Neural cell (in vitro differentiated cells): ENCODE measurements at regions not wholly inside any gene's neighbourhood (a gene's known extent, or its start where the extent isn't known, plus 50 kb on each side); places are given as distances from the start of the nearest gene placed in this dataset.

Source experiments
- H2AFZ ChIP-seq: fragments of 200-600, 300-800 bp; sonication (generic), shearing (Covaris generic); 2 replicates; pipeline ENCODE4 v1.6.0; 2014; ENCODE audit warnings: low read depth, mild to moderate bottlenecking, antibody characterized with exemption, low read length, moderate library complexity
- H3F3A ChIP-seq: fragments of 200-600 bp; shearing (Covaris generic); 2 replicates; pipeline ENCODE4 v1.6.1; 2016; ENCODE audit warnings: mild to moderate bottlenecking, moderate library complexity, mixed read lengths, antibody characterized with exemption, low read length; ENCODE audit not compliant: insufficient read depth, poor library complexity, severe bottlenecking
- H3K27ac ChIP-seq: fragments of 200-600, 300-800 bp; sonication (generic), shearing (Covaris generic); 2 replicates; pipeline ENCODE4 v1.5.1; 2014; ENCODE audit warnings: mild to moderate bottlenecking, low read length, moderate library complexity
- H3K27me3 ChIP-seq: fragments of 300-800, 200-600 bp; sonication (generic), shearing (Covaris generic); 2 replicates; pipeline ENCODE4 v1.6.0; 2014; ENCODE audit warnings: mild to moderate bottlenecking, low read depth, low read length, moderate library complexity; ENCODE audit not compliant: insufficient read depth
- H3K36me3 ChIP-seq: fragments of 300-800, 200-600 bp; sonication (generic), shearing (Covaris generic); 2 replicates; pipeline ENCODE4 v1.5.1; 2014; ENCODE audit warnings: mild to moderate bottlenecking, antibody characterized with exemption, low read length, moderate library complexity; ENCODE audit not compliant: insufficient read depth
- H3K4me2 ChIP-seq: fragments of 300-800, 200-600 bp; sonication (generic), shearing (Covaris generic); 2 replicates; pipeline ENCODE4 v1.6.0; 2014; ENCODE audit warnings: mild to moderate bottlenecking, low read length
- H3K4me3 ChIP-seq: fragments of 300-800, 200-600 bp; sonication (generic), shearing (Covaris generic); 2 replicates; pipeline ENCODE4 v1.5.1; 2014; ENCODE audit warnings: mild to moderate bottlenecking, low read length, moderate library complexity
- H3K79me2 ChIP-seq: fragments of 200-600 bp; shearing (Covaris generic); replicated peaks from 2 replicates; pipeline ENCODE4 v1.6.0; 2014; ENCODE audit warnings: mild to moderate bottlenecking, low read length, moderate library complexity; ENCODE audit not compliant: insufficient read depth
- H3K9ac ChIP-seq: fragments of 300-800, 200-600 bp; sonication (generic), shearing (Covaris generic); 2 replicates; pipeline ENCODE4 v1.6.1; 2016; ENCODE audit warnings: mild to moderate bottlenecking, low read length, mixed read lengths
- H3K9me2 ChIP-seq: fragments of 200-600 bp; shearing (Covaris generic); 2 replicates; pipeline ENCODE4 v1.6.1; 2016; ENCODE audit warnings: mild to moderate bottlenecking, low read length, mixed read lengths; ENCODE audit not compliant: insufficient read depth
- H3K9me3 ChIP-seq: fragments of 200-600, 300-800 bp; sonication (generic), shearing (Covaris generic); 2 replicates; pipeline ENCODE4 v1.6.1; 2016; ENCODE audit warnings: mild to moderate bottlenecking, mixed run types, low read length, moderate library complexity, mixed read lengths
- H4K20me1 ChIP-seq: fragments of 200-600 bp; shearing (Covaris generic); 2 replicates; pipeline ENCODE4 v1.6.1; 2016; ENCODE audit warnings: mild to moderate bottlenecking, mixed run types; ENCODE audit not compliant: insufficient read depth
- EP300 ChIP-seq: fragments of 450-650 bp; conservative IDR thresholded peaks from 2 replicates; pipeline ENCODE4 v1.6.1; 2014; ENCODE audit warnings: antibody characterized with exemption, mild to moderate bottlenecking, moderate library complexity; ENCODE audit not compliant: poor library complexity, severe bottlenecking
- EZH2 ChIP-seq: fragments of 200-600, 300-800 bp; shearing (Covaris generic), sonication (generic); IDR thresholded peaks from 2 replicates; pipeline ENCODE4 v1.6.1; 2014; ENCODE audit warnings: antibody characterized with exemption, low read length, borderline replicate concordance, mild to moderate bottlenecking; ENCODE audit not compliant: insufficient read depth, poor library complexity, severe bottlenecking
- MXI1 ChIP-seq: fragments of 450-650 bp; conservative IDR thresholded peaks from 2 replicates; pipeline ENCODE4 v1.6.1; 2014; ENCODE audit warnings: antibody characterized with exemption, mild to moderate bottlenecking; ENCODE audit not compliant: poor library complexity, severe bottlenecking
- POLR2AphosphoS5 ChIP-seq: IDR thresholded peaks from 2 replicates; pipeline ENCODE4 v1.6.1; 2012
- RAD21 ChIP-seq: fragments of 450-650 bp; conservative IDR thresholded peaks from 2 replicates; pipeline ENCODE4 v1.6.1; 2014; ENCODE audit warnings: antibody characterized with exemption, mild to moderate bottlenecking, moderate library complexity
- SMC3 ChIP-seq: fragments of 450-650 bp; conservative IDR thresholded peaks from 2 replicates; pipeline ENCODE4 v1.6.1; 2014; ENCODE audit warnings: antibody characterized with exemption, mild to moderate bottlenecking, moderate library complexity; ENCODE audit not compliant: poor library complexity
- TAF1 ChIP-seq: IDR thresholded peaks from 2 replicates; pipeline ENCODE4 v1.6.1; 2012; ENCODE audit warnings: low read depth
- TF ChIP-seq, protein P1 (sequence below): fragments of 450-650 bp; IDR thresholded peaks from 2 replicates; pipeline ENCODE4 v1.5.1; 2014; ENCODE audit warnings: antibody characterized with exemption, mild to moderate bottlenecking, moderate library complexity; ENCODE audit not compliant: poor library complexity, severe bottlenecking
- TF ChIP-seq, protein P2 (sequence below): IDR thresholded peaks from 2 replicates; pipeline ENCODE4 v1.6.1; 2012; ENCODE audit warnings: borderline replicate concordance

DNA sequence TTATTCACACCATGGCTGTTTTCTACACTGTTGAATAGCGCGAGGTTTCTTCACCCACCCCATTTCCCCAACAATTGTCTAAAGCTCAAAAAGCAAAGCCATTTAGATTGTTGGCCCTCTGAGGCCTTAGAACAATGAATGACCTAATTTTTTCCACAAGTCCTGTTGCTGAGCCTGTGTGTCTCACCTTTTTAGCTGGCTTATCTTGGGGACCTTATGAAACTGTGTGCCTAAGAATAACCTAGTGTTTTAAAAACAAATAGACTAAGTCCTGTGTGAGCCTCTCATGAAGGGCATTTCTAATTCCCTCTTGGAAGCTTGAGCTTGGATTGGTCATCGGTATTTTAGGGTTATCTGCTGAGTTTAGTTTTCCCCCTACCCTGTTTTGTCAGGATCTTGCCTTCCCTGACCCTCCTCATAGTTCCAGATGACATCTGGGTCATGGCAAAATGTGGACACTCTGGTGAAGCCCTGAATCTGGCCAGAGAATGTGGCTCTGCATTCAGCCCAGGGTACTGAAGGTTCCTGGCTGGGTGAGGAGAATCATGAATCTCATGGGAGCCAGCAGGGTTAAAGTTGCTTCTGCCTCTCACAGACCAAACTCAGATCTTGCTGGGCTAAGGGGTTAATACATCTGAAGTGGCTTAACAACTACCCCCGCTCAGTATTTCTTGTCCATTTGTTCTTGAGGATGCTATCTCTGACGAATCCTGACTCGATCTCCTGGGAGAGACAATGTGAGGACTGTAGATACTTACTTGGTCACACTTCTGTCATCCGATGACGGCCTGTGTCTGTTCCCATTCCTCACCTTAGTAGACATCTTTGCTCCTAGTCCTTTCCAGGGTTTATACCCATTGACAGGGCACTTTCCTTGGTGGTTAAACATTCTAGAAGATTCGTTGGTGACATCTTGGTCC, 104.2 kb upstream of the MAP4K3 start:
- Histone ChIP-seq H4K20me1 (no peaks in the 10 kb centered on the region), H3K9ac (no peak overlapping the region), H3K36me3 (no peaks in the 10 kb centered on the region), H3K79me2 (no peaks in the 10 kb centered on the region), H3K27ac (no peak overlapping the region), H3K27me3 (no peaks in the 10 kb centered on the region), H2AFZ (no peak overlapping the region), H3K4me3 (no peak overlapping the region), H3F3A (no peaks in the 10 kb centered on the region), H3K9me3 (peaks cover 5% of the 10 kb centered on the region), H3K9me2 (no peaks in the 10 kb centered on the region), H3K4me2 (no peak overlapping the region)
- TF ChIP-seq, protein P1, sequence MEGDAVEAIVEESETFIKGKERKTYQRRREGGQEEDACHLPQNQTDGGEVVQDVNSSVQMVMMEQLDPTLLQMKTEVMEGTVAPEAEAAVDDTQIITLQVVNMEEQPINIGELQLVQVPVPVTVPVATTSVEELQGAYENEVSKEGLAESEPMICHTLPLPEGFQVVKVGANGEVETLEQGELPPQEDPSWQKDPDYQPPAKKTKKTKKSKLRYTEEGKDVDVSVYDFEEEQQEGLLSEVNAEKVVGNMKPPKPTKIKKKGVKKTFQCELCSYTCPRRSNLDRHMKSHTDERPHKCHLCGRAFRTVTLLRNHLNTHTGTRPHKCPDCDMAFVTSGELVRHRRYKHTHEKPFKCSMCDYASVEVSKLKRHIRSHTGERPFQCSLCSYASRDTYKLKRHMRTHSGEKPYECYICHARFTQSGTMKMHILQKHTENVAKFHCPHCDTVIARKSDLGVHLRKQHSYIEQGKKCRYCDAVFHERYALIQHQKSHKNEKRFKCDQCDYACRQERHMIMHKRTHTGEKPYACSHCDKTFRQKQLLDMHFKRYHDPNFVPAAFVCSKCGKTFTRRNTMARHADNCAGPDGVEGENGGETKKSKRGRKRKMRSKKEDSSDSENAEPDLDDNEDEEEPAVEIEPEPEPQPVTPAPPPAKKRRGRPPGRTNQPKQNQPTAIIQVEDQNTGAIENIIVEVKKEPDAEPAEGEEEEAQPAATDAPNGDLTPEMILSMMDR, result no peak
- no peak for TF ChIP-seq TAF1
- TF ChIP-seq, protein P2, sequence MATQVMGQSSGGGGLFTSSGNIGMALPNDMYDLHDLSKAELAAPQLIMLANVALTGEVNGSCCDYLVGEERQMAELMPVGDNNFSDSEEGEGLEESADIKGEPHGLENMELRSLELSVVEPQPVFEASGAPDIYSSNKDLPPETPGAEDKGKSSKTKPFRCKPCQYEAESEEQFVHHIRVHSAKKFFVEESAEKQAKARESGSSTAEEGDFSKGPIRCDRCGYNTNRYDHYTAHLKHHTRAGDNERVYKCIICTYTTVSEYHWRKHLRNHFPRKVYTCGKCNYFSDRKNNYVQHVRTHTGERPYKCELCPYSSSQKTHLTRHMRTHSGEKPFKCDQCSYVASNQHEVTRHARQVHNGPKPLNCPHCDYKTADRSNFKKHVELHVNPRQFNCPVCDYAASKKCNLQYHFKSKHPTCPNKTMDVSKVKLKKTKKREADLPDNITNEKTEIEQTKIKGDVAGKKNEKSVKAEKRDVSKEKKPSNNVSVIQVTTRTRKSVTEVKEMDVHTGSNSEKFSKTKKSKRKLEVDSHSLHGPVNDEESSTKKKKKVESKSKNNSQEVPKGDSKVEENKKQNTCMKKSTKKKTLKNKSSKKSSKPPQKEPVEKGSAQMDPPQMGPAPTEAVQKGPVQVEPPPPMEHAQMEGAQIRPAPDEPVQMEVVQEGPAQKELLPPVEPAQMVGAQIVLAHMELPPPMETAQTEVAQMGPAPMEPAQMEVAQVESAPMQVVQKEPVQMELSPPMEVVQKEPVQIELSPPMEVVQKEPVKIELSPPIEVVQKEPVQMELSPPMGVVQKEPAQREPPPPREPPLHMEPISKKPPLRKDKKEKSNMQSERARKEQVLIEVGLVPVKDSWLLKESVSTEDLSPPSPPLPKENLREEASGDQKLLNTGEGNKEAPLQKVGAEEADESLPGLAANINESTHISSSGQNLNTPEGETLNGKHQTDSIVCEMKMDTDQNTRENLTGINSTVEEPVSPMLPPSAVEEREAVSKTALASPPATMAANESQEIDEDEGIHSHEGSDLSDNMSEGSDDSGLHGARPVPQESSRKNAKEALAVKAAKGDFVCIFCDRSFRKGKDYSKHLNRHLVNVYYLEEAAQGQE, result no peak
- TF ChIP-seq RAD21, result no peak
- no peak for TF ChIP-seq SMC3
- no peak for TF ChIP-seq MXI1
- no peak for TF ChIP-seq POLR2AphosphoS5
- TF ChIP-seq EP300, result no peak
- no peak for TF ChIP-seq EZH2

DNA sequence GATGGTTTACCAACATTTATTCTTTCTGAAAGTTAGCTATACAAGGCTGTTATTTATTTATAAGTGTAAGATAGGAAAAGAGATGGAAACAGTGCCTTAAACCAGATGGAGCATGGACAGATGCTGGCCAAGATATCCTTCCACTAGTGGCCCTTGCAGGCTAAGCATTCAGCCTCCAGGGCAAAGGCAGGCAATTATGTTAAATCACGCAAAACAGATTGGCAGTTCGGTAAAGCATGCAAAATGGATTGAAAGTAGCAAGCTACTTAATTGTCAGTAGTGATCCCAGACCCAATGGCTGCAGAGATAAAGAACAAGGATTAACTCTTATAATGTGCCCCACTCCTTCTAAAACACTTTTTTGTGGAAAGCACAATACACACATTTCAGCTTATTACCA, 105.4 kb upstream of the MAP4K3 start:
- H3K9me3 ChIP-seq, result peaks cover 5% of the 10 kb centered on the region
- H3K79me2 ChIP-seq, result no peaks in the 10 kb centered on the region
- H3K9ac ChIP-seq, result no peak overlapping the region
- H3K36me3 ChIP-seq, result no peaks in the 10 kb centered on the region
- TF ChIP-seq EZH2 (no peak), MXI1 (no peak), TAF1 (no peak), SMC3 (no peak), EP300 (no peak)
- TF ChIP-seq, protein P1, result no peak
- H4K20me1 ChIP-seq, result no peaks in the 10 kb centered on the region
- H3K9me2 ChIP-seq, result no peaks in the 10 kb centered on the region
- no peak overlapping the region for H3K4me2 ChIP-seq
- H3K27ac ChIP-seq, result no peak overlapping the region
- no peak overlapping the region for H3K4me3 ChIP-seq
- no peaks in the 10 kb centered on the region for H3K27me3 ChIP-seq
- no peaks in the 10 kb centered on the region for H3F3A ChIP-seq
- no peak overlapping the region for H2AFZ ChIP-seq
